ENCODE measurements at regions not wholly inside any gene's neighbourhood (a gene's known extent, or its start where the extent isn't known, plus 50 kb on each side); places are given as distances from the start of the nearest gene placed in this dataset.

DNA sequence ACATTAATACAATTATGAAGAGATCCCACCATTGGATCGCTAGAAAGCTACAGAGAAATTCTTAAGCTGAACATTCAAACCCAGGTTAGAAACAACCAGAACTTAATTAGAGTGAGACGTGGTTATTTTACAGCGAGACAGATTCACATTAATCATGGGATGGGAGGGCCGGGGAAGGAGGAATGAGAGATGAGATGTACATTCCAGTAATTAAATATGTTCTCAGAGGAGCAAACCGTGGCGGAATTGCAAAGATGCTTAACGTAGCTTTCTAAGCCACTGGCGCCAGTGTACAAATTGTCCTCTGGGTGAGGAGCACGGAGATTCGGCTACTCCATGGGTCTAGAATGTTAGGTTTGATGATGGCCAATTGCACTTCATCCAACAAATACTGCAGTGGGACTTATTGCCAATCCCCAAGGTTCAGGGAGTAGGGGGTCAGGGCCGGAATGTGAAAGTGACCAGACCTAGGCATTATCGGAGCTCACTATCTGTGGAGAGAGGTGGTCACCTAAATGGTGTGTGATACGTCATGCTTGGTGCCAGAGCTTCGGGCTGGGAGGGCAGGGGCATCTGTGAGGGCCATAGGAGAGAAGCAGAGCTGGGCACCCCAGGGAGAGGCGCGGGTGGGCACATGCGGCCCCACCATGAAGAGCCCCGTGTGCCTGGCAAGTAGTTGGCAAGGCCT is 114.7 kb downstream of the EDN3 start:
- no peaks in the 10 kb centered on the region for H4K20me1 ChIP-seq (ENCODE audit: insufficient read depth, low read length)
- TF ChIP-seq, protein P1, sequence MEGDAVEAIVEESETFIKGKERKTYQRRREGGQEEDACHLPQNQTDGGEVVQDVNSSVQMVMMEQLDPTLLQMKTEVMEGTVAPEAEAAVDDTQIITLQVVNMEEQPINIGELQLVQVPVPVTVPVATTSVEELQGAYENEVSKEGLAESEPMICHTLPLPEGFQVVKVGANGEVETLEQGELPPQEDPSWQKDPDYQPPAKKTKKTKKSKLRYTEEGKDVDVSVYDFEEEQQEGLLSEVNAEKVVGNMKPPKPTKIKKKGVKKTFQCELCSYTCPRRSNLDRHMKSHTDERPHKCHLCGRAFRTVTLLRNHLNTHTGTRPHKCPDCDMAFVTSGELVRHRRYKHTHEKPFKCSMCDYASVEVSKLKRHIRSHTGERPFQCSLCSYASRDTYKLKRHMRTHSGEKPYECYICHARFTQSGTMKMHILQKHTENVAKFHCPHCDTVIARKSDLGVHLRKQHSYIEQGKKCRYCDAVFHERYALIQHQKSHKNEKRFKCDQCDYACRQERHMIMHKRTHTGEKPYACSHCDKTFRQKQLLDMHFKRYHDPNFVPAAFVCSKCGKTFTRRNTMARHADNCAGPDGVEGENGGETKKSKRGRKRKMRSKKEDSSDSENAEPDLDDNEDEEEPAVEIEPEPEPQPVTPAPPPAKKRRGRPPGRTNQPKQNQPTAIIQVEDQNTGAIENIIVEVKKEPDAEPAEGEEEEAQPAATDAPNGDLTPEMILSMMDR (IDR thresholded peaks at IDR 0.05; ENCODE audit: extremely low read depth, low read depth, low read length) = no peak
- no peak for DNase-seq (ENCODE audit: insufficient read length, low spot score, missing footprints)
- H3K4me3 ChIP-seq (ENCODE audit: insufficient read depth, low read length) = no peak overlapping the region
- no peak overlapping the region for H3K4me2 ChIP-seq (ENCODE audit: insufficient read depth, low read length)
- no peaks in the 10 kb centered on the region for H3K4me1 ChIP-seq (ENCODE audit: insufficient read depth, low read length)
- no peak overlapping the region for H2AFZ ChIP-seq (ENCODE audit: low read length)
- no peaks in the 10 kb centered on the region for H3K9me3 ChIP-seq (ENCODE audit: low read depth, low read length)
- H3K27ac ChIP-seq (ENCODE audit: low read depth, low read length) = no peak overlapping the region
- H3K36me3 ChIP-seq (ENCODE audit: insufficient read depth, low read length) = no peaks in the 10 kb centered on the region
- H3K27me3 ChIP-seq (ENCODE audit: insufficient read depth, low read length) = no peaks in the 10 kb centered on the region
- H3K79me2 ChIP-seq (ENCODE audit: insufficient read depth, low read length) = no peaks in the 10 kb centered on the region

DNA sequence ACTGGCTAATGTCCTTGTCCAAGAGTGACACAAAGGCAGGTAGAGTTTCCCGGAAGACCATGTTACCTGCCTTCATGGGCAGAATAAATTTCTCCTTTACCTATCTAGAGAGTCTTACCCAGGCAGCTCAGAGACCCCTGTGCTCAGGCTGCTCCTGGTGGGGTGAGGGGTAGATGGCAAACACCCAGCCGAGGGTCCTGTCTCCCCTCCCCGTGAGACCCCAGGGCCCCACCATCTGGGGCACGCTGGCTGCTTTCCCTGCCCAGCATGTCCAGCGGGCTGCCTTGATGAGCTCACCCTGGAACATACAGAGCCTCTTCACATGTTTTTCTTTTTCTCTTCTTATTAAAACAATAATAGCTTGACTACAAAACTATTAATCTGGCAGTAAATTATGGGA is 116.5 kb downstream of the EDN3 start:
- no peaks in the 10 kb centered on the region for H3K27me3 ChIP-seq (ENCODE audit: insufficient read depth, low read length)
- TF ChIP-seq, protein P1 (IDR thresholded peaks at IDR 0.05; ENCODE audit: extremely low read depth, low read depth, low read length) = no peak
- no peaks in the 10 kb centered on the region for H3K9me3 ChIP-seq (ENCODE audit: low read depth, low read length)
- no peak overlapping the region for H3K27ac ChIP-seq (ENCODE audit: low read depth, low read length)
- H3K4me2 ChIP-seq (ENCODE audit: insufficient read depth, low read length) = no peak overlapping the region
- H4K20me1 ChIP-seq (ENCODE audit: insufficient read depth, low read length) = no peaks in the 10 kb centered on the region
- H3K36me3 ChIP-seq (ENCODE audit: insufficient read depth, low read length) = no peaks in the 10 kb centered on the region
- no peak for DNase-seq (ENCODE audit: insufficient read length, low spot score, missing footprints)
- H2AFZ ChIP-seq (ENCODE audit: low read length) = no peak overlapping the region
- no peaks in the 10 kb centered on the region for H3K4me1 ChIP-seq (ENCODE audit: insufficient read depth, low read length)
- no peaks in the 10 kb centered on the region for H3K79me2 ChIP-seq (ENCODE audit: insufficient read depth, low read length)
- H3K4me3 ChIP-seq (ENCODE audit: insufficient read depth, low read length) = no peak overlapping the region

DNA sequence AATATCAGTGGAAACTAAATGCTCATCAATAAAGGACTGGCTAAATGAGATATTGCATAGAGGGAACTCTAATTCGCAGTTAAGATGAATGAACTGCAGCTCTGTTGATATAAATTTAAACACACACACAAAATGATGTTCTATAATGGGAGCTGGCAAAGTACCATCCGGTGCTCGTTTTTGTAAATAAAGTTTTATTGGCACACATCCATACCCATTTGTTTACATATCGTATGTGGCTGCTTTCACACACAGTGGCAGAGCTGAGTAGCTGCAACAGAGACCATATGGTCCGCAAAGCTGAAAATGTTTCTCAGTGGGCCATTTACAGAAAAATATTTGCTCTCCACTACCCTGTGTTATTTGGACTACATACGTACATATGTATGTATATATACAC is 120.7 kb downstream of the EDN3 start:
- Histone ChIP-seq H3K27me3 (ENCODE audit: insufficient read depth, low read length) (no peaks in the 10 kb centered on the region), H3K9me3 (ENCODE audit: low read depth, low read length) (no peaks in the 10 kb centered on the region), H3K4me2 (ENCODE audit: insufficient read depth, low read length) (no peak overlapping the region), H3K36me3 (ENCODE audit: insufficient read depth, low read length) (no peaks in the 10 kb centered on the region), H3K79me2 (ENCODE audit: insufficient read depth, low read length) (no peaks in the 10 kb centered on the region), H3K27ac (ENCODE audit: low read depth, low read length) (no peak overlapping the region), H4K20me1 (ENCODE audit: insufficient read depth, low read length) (no peaks in the 10 kb centered on the region), H3K4me3 (ENCODE audit: insufficient read depth, low read length) (no peak overlapping the region), H2AFZ (ENCODE audit: low read length) (no peak overlapping the region), H3K4me1 (ENCODE audit: insufficient read depth, low read length) (no peaks in the 10 kb centered on the region)
- no peak for DNase-seq (ENCODE audit: insufficient read length, low spot score, missing footprints)
- TF ChIP-seq, protein P1 (IDR thresholded peaks at IDR 0.05; ENCODE audit: extremely low read depth, low read depth, low read length) = no peak

DNA sequence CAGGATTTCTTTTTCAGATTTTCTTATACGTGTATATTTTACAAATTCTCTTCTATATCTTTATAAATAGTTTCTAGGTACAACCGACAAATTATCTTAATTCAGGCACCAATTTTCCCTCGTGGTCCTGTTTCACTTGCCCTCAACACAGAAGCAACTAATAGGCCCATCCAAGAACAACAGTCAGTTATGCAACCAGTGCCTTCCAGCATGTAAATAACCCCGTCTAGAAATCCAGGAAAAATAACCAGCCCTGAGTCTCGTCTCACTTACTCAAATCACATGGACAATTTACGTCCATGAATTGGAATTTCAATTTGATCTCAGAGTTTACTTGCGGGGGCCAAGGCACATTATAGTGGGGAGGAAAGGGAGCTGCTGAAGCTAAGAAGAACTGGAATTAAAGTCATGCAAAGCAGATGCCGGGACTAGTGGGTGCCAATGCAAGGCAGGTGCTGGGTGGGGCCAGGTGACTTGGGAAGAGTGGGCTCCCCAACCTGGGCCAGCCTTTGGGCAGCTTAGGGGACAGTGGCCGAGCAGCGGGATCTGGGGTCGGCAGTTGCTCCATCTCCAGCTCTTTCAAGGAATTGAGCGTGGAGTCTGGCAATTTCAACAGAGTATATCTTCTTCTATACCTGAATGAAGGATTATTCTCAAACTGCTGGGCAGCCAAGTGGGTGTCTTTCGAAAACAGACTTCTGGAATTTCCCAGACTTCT is 121.7 kb downstream of the EDN3 start:
- no peak overlapping the region for H3K27ac ChIP-seq (ENCODE audit: low read depth, low read length)
- H3K4me1 ChIP-seq (ENCODE audit: insufficient read depth, low read length) = no peaks in the 10 kb centered on the region
- no peak overlapping the region for H3K4me2 ChIP-seq (ENCODE audit: insufficient read depth, low read length)
- H3K36me3 ChIP-seq (ENCODE audit: insufficient read depth, low read length) = no peaks in the 10 kb centered on the region
- TF ChIP-seq, protein P1 (IDR thresholded peaks at IDR 0.05; ENCODE audit: extremely low read depth, low read depth, low read length) = no peak
- no peaks in the 10 kb centered on the region for H3K9me3 ChIP-seq (ENCODE audit: low read depth, low read length)
- no peaks in the 10 kb centered on the region for H4K20me1 ChIP-seq (ENCODE audit: insufficient read depth, low read length)
- H3K79me2 ChIP-seq (ENCODE audit: insufficient read depth, low read length) = no peaks in the 10 kb centered on the region
- no peaks in the 10 kb centered on the region for H3K27me3 ChIP-seq (ENCODE audit: insufficient read depth, low read length)
- H2AFZ ChIP-seq (ENCODE audit: low read length) = no peak overlapping the region
- no peak overlapping the region for H3K4me3 ChIP-seq (ENCODE audit: insufficient read depth, low read length)
- DNase-seq (ENCODE audit: insufficient read length, low spot score, missing footprints) = no peak
